SKM-1 treated with dmso at 0.1 percent for 144 hours (cell line): ENCODE measurements at regions not wholly inside any gene's neighbourhood (a gene's known extent, or its start where the extent isn't known, plus 50 kb on each side); places are given as distances from the start of the nearest gene placed in this dataset.
A peak's percentile ranks its signal among the peaks of the same experiment; 100 is the strongest.

ENCODE experiments used
- DNase-seq: peaks from one replicate; lab custom pipeline; 2025; ENCODE audit not compliant: unreplicated experiment; lab: John Stamatoyannopoulos, UW

GRCh38 chr7:25545124-25546008 lies 317.1 kb upstream of the NPVF start:
- DNase-seq = no peak

DNA sequence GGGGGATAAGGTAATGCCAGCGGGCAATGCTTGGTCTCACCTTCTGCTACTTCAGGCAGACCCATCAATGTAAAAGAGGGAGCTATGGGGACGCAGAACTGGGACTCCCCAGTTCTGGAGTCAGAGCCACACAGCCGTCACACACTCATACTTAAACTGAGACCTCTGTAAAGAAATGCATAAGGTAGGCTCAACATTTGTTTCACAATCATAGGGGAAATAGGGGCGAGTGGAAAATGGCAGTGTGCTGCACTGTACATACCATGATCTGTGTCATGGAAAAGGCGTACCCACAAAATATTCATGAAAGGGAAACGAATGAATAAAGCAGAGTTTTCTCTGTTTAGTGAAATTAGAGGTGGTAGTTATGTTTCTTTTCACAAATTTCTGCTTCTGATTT lies 318.0 kb upstream of the NPVF start:
- no peak for DNase-seq

GRCh38 chr7:25549271-25549921 lies 321.1 kb upstream of the NPVF start:
- DNase-seq = no peak

DNA sequence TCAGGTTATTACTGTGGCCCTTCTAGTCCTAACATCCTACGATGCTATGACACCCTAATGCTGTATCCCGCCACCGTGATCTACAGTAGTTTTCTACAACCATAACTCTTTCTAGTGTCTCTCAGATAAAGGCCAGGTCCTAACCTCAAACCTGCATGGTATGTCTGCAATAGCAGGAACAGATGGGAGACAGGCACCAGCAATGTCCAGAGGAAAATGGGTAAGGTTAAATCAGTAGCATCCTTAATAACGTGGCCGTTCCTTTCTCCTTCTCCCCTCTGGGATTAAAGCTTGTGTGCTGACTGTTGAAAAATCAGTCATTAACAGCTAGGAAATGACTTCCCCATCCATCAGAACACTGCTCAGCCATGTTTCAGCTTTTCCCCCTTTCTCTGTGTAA lies 321.9 kb upstream of the NPVF start:
- no peak for DNase-seq

DNA sequence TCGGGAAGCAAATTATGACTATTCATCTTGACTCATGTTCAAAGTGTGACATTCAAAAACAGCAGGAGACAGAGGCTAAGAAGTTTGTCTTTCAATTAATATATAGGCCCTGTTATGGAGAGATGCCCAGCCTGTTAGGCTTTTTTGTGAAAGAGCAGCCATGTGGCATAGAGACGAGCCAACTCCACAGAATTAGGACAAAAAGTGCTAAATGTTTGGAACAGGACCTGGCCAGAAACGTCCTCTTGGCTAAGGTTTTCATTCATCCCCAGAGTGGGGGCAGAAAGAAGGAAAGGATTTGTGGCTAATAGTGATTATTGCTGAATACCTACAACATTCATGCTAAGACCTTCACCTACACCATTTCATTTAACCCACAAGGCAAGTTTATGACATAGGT lies 324.7 kb upstream of the NPVF start:
- DNase-seq = no peak

DNA sequence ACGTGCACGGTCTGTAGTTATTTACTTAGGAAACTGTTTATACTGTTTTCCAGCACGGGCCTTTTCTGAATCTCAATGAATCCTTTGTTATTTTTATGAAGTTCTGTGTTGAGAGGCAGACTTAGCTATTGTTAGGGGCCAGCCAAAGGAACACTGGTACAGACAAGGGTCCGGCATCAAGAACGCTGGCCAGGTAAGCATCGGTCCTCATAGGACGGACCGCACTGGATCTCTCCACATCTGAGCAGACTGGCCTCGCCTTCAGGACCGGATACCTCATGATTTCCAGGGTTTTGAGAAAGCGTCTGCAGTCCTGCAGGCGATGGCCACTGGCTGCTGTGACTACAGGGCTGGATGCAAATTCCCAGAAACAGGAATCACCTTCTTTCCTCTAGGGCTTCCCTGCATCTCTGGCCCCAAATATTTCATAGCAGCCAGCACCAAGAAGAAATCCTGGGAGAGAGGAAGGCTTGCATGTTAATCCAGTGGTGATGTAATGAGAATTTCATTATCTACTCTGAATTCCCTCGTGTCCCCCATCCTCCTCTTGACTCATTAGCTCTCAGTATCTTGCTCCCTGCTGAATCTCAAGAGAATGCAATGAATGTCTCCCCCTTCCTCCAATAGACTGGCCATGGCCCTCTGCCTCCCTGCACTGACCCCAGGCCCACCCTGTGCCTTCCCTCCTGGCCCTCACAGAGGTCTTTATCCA lies 325.4 kb upstream of the NPVF start:
- no peak for DNase-seq

GRCh38 chr7:25557379-25557917 lies 329.2 kb upstream of the NPVF start:
- no peak for DNase-seq

DNA sequence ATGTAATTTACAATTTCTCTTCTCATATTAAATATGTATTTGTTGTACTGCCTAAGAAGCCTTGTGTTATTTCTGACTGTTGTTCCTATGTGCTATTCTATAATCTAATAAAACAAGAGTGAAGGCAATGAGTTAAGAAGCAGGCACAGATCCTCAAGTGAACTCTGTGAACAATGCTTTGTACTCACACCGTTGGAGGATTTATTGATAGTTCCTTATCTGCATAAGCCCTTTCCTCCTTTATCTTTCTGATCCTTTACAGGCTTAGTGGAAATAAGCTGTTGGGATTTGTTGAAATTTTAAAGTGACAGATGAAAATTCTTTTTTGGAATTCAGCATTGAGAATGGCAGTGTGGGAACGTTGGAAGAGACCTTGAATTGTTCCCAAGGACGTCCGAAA lies 329.6 kb upstream of the NPVF start:
- no peak for DNase-seq

DNA sequence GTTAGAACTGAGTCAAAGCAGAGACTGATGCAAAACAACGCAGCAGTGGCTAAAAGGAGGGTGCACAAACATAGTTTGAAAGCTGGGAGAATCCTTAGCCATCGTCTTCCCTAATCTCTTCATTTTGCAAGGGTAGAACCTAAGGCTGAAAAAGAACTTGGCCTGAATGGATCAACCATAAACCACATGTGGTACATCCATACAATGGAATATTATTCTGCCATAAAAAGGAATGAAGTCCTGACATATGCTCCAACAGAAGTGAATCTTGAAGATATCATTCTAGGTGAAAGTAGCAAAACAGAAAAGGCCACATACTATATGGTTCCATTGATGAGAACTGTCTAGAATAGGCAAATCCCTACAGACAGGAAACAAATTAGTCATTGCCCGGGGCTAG lies 330.3 kb upstream of the NPVF start:
- DNase-seq = no peak

DNA sequence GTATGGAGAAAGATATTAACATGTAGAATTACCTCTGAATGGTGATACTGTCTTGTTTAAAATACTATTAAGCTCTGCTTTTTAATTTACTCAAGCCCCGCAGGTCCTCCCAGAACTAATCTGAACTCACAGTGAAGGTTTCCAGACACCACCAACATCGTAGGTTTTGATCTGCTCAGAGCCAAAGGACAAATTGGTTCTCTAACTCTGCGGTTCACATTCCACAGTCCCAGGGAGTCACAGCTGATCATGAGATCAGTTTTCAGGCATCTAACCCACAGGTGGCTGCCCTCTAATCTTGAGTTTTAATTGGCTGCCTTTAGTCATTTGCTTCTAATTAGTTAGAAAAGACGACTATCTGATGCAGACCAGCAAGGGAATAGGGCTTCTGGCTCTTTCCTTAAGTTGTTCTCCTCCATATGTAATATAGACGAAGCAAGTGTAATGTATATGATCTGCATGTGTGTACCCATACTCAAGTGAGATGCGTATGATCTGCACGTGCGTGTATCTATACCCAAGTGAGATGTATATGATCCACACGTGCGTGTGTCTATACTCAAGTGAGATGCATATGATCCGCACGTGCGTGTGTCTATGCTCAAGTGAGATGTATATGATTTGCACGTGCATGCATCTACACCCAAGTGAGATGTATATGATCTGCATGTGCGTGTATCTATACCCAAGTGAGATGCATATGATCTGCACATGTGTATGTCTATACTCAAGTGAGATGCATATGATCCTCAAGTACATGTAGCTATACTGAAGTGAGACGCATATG lies 331.5 kb upstream of the NPVF start:
- no peak for DNase-seq

DNA sequence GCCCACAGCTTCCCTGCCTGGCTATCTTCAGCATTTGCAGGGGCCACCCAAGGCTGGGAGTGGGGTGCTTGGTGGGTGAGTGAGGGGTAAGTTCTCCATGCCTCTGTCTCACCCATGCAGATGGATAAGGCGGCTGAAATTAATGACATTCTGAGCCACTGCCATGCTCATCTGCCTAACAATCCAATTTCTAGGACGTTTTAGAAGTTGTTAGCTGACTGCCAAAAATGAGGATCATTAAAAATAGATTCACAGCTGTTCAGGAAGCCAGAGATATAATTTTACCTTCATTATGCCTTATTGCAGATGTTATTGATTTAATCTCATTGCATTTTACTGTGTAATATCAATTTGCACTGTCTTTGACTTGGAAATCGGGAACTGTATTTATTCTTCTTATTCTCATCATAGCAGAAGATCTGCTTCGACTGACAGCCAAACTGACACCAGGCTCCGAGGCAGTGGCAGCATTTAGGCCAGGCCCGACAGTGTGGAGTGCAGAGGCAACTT lies 334.4 kb upstream of the NPVF start:
- DNase-seq = no peak

GRCh38 chr7:25565002-25565401 lies 336.7 kb upstream of the NPVF start:
- DNase-seq = no peak

- peak; percentile 46 for DNase-seq
These were observed 337.7 kb upstream of the NPVF start for GRCh38 chr7:25565949-25566348.

GRCh38 chr7:25567430-25567829 lies 339.1 kb upstream of the NPVF start:
- no peak for DNase-seq

DNA sequence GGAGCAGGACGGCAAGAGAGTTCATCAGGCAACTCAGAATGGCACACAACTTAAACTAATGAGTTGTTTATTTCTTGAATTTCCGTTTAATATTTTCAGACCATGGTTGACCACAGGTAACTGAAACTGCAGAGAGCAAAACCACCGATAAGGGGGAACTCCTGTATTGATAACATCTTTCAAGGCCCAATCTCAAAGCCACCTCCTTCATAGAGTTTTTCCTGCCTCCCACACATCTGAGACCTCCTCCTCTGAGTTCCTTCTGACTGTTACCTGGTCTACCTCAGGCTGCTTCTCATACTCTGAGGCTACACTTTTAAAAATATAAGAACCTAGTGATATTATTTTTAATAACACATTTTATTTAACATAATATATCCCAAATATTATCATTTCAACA lies 341.5 kb upstream of the NPVF start:
- no peak for DNase-seq

DNA sequence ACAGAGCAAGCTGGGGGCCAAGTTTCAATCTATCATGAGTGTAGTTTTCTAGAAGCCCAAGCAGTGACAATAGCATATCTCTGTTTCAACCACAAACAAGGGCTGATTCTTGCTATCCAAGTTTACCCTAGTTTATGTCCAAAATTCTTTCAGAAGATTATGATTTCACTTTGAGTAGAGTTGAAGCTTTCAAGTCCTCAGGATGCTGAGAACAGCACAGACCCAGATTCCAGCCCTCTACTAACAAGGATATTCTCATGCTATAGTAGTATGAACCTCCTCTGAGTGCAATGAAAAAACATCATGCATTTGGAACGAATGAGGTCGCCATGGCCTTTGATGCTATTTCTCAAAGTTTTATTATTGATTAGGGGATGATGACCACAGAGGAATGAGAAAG lies 344.1 kb upstream of the NPVF start:
- DNase-seq = no peak

GRCh38 chr7:25574828-25575227 lies 346.5 kb upstream of the NPVF start:
- DNase-seq = no peak

DNA sequence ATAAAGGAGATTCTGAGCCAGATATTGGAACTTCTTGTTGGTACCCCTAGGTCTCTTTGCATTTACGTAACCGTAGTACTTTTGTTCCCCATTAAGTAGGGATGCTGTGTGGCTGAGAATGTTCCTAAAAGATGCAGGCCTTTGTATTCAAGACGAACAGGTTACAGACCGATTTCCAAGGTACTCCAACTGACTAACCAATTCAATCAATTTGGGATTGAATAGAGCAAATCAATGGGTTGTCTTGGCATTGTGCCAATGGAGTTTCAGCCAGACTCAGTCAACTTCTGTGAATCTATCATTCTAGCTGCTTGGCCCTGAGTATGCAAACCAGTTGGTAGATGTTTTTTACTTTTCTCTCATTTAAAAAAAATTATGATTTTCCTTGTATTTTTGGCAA lies 347.3 kb upstream of the NPVF start:
- no peak for DNase-seq

DNA sequence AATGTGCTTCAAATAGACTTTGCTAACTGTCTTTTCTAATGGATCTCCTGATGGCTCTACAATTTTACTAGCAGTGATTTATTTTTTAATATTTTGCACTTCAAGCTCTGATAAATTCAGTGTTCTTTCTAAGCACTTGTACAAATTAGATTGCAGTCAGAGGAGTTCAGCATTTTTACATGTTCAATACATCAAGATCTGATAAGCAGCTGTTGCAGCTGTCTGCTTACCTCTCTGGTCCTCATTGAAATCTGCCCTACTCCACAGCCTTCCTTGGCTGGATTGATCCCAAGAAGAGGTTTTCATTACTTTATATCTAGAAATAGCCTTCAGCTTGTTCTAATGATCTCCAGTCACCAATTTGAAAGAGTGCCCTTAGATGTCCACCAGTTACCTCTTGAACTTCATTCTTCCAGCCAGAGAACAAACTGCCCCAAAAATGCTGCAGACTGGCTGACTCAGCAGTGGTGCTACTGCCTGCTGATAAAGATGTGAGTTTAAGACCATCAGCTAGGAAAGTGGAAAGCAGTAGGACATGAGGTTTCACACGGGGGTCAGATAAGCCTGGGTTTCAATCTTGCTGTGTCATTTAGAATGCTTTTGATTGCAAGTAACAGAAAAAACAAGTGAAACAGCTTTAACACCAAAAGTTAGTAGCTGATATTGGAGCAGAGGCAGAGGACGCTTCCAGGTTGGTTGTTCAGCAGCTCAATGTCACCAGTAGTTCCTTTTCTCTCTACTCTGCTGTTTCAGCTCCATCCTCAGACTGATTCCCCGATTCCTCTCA lies 350.9 kb upstream of the NPVF start:
- DNase-seq = no peak

GRCh38 chr7:25579778-25580075 lies 351.4 kb upstream of the NPVF start:
- no peak for DNase-seq
